Choroid plexus epithelial cell (primary cell): ENCODE measurements at regions not wholly inside any gene's neighbourhood (a gene's known extent, or its start where the extent isn't known, plus 50 kb on each side); places are given as distances from the start of the nearest gene placed in this dataset.

Source experiments
- DNase-seq: peaks from one replicate; pipeline ENCODE4 v3.0.0-alpha.2; 2010; ENCODE audit warnings: low read depth
- H3K4me3 ChIP-seq: 2 replicates; pipeline ENCODE4 v1.5.1; 2011; ENCODE audit warnings: low read depth, mild to moderate bottlenecking, control low read depth, low read length, moderate library complexity
- TF ChIP-seq, protein P1 (sequence below): conservative IDR thresholded peaks from 2 replicates; pipeline ENCODE4 v1.5.1; 2011; ENCODE audit warnings: low read depth, mild to moderate bottlenecking, control low read depth, inconsistent platforms, low read length, moderate library complexity

- no peak overlapping the region for H3K4me3 ChIP-seq
- TF ChIP-seq, protein P1, sequence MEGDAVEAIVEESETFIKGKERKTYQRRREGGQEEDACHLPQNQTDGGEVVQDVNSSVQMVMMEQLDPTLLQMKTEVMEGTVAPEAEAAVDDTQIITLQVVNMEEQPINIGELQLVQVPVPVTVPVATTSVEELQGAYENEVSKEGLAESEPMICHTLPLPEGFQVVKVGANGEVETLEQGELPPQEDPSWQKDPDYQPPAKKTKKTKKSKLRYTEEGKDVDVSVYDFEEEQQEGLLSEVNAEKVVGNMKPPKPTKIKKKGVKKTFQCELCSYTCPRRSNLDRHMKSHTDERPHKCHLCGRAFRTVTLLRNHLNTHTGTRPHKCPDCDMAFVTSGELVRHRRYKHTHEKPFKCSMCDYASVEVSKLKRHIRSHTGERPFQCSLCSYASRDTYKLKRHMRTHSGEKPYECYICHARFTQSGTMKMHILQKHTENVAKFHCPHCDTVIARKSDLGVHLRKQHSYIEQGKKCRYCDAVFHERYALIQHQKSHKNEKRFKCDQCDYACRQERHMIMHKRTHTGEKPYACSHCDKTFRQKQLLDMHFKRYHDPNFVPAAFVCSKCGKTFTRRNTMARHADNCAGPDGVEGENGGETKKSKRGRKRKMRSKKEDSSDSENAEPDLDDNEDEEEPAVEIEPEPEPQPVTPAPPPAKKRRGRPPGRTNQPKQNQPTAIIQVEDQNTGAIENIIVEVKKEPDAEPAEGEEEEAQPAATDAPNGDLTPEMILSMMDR = no peak
- no peak for DNase-seq
Observed at GRCh38 chr22:46055911-46056545, 79.1 kb upstream of the WNT7B start.

DNA sequence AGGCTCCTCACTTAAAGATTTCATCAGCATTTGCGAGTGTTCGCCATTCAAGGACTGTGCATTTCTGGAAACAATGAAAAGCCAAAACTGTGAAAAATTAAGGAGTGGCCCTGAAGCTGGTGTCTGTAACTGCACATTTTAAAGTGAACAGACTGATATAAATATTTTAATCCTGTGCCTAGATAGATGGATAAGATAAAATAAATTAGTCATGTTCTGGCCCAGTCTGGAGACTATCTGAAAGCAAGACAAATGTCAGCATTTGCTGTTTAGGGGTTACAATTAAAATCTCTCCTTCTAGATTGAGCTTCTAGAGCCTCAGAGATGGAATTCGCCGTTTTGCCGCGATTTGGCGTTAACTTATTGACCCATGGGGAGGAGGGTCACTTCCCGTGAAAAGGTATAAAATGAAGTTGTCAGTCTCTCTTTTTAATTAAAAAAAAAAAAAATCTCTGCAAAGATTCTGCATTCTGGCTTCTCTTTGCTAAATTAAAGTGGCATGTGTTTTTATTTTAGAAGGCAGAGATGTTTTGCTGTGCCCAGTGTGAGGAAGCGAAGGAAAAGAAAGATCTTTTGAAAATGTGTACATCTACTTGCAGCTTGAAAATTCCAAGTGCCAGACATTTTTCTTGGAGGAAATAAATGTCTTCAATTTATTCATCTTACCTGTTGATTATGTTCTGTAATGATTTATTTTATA is 79.7 kb upstream of the WNT7B start:
- no peak for DNase-seq
- no peak overlapping the region for H3K4me3 ChIP-seq
- TF ChIP-seq, protein P1 = no peak

- H3K4me3 ChIP-seq = no peak overlapping the region
- no peak for DNase-seq
- TF ChIP-seq, protein P1 = no peak
Observed at GRCh38 chr22:46057246-46058090, 80.5 kb upstream of the WNT7B start.

- DNase-seq = no peak
- TF ChIP-seq, protein P1 = no peak
- H3K4me3 ChIP-seq = no peak overlapping the region
Observed at GRCh38 chr22:46058091-46058420, 81.1 kb upstream of the WNT7B start.

DNA sequence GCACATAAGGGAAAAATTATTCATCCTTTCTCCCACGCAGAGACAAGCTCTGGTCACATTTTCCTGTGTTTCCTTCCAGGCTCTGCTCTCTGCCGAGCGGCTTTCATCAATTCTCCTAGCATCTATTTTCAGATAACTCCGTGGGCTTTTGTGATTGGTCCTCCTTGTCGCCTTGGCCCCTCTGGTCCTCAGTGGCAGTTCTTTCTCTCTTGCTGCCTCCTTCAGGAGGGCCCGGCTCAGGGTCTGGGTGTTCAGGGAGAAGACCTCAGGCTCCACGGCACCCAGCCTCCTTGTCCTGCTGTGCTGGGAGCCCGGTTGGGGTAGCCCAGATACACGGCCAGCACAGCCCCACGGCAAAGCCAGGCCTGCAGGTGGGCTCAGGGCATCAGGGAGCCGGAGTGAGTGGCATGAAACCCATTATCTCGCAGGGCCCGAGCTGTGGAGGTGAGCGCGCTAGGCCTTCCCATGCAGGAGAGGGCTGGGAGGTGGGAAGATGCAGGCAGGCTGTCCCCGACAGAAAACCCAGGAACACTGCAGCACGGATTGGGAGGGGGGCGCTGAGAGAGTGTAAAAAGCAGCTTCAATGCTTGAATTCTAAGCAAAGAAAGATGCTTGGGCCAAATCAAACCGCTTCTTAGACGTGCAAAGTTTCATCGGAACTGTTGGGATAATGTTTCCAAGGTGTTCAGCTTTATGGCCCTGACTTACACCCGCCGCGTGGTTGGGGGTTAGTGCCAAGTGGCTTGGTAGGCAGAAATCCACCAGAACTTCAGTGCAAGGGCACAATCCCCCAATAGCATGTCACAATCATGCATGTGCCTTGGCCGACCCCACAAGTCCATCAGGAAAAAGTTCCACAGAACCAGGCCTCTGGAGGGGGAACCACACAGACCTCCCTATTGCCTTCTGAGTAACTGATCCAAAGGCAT is 81.9 kb upstream of the WNT7B start:
- no peak overlapping the region for H3K4me3 ChIP-seq
- TF ChIP-seq, protein P1 = no peak
- no peak for DNase-seq

DNA sequence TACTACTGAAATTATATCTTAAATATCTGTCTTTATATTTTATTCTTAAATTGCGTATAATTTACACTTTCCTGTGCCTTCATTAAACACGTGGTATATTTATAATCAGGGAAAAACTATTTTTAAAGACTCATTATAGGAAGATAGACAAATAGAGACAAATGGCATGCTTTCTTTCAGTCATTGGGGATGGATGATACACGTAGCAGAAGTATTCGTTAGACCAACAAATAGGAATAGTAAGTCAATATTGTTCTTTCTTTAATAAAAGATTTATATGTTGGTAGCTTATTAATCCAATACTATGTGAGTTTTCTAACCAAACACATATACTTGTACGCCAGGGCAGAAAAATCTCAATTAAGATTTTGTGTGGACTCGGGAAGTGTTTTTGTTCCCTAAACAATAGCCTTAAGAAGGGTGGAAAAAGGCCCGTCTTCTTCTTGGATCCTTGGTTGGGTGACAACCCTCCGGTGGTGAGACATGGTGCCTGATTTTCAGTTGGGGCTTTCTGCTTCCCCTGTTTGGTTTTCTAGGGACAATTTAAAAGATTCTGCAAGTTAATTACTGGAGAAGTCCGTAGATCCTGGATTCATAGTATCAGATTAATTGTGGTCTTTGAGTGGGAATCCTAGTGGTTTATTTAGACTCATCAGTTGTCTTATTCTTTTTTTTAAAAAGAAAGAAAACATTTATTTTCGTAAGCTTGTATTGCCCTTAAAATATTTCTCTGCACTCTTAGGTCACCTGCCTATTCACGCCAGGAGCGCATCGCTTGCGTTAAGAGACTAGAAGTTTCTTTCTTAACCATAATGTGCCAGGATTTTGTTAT is 83.5 kb upstream of the WNT7B start:
- TF ChIP-seq, protein P1 = no peak
- no peak overlapping the region for H3K4me3 ChIP-seq
- no peak for DNase-seq
